ENCODE measurements at regions not wholly inside any gene's neighbourhood (a gene's known extent, or its start where the extent isn't known, plus 50 kb on each side); places are given as distances from the start of the nearest gene placed in this dataset.

- TF ChIP-seq, protein P1, sequence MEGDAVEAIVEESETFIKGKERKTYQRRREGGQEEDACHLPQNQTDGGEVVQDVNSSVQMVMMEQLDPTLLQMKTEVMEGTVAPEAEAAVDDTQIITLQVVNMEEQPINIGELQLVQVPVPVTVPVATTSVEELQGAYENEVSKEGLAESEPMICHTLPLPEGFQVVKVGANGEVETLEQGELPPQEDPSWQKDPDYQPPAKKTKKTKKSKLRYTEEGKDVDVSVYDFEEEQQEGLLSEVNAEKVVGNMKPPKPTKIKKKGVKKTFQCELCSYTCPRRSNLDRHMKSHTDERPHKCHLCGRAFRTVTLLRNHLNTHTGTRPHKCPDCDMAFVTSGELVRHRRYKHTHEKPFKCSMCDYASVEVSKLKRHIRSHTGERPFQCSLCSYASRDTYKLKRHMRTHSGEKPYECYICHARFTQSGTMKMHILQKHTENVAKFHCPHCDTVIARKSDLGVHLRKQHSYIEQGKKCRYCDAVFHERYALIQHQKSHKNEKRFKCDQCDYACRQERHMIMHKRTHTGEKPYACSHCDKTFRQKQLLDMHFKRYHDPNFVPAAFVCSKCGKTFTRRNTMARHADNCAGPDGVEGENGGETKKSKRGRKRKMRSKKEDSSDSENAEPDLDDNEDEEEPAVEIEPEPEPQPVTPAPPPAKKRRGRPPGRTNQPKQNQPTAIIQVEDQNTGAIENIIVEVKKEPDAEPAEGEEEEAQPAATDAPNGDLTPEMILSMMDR (IDR thresholded peaks at IDR 0.05), result no peak
- TF ChIP-seq EP300 (IDR thresholded peaks at IDR 0.05; ENCODE audit: low read depth), result no peak
- no peak for TF ChIP-seq POLR2A (IDR thresholded peaks at IDR 0.05)
- no peak for TF ChIP-seq POLR2AphosphoS5 (IDR thresholded peaks at IDR 0.05)
These were observed 53.6 kb upstream of the SMNDC1 start for GRCh38 chr10:110358278-110358677.
